HepG2 (cell line): ENCODE measurements at regions not wholly inside any gene's neighbourhood (a gene's known extent, or its start where the extent isn't known, plus 50 kb on each side); places are given as distances from the start of the nearest gene placed in this dataset.

Source experiments
- ATAC-seq: fragments of 200-7000 bp; cut with Tn5 transposase; 3 replicates; pipeline ENCODE4 v1.9.1; 2020; ENCODE audit warnings: mild to moderate bottlenecking, moderate library complexity
- BruUV-seq: library from RNA; stranded (reverse); fragments of 400-500 nt; replicated peaks from 2 replicates; lab custom pipeline; 2021; lab: Mats Ljungman, UMichigan
- CTCF ChIA-PET: fragments of 300-600 bp; formaldehyde crosslinking; extraction: SDS; loops from one replicate; lab custom pipeline; 2021; ENCODE audit warnings: low total read pairs, inconsistent platforms, low intra/inter-chr PET ratio; lab: Yijun Ruan, JAX
- POLR2A ChIA-PET: fragments of 350-600 bp; sonication (Branson Sonifier 250); formaldehyde crosslinking; loops from one replicate; lab custom pipeline; 2020; ENCODE audit warnings: antibody characterized with exemption, inconsistent platforms; lab: Yijun Ruan, JAX
- DNase-seq: peaks from one replicate; pipeline ENCODE4 v3.0.0-alpha.2; 2015; ENCODE audit warnings: low spot score
- FAIRE-seq: peaks from 3 replicates; lab custom pipeline; 2011; peaks lifted over from hg19 to GRCh38; lab: Jason Lieb, UNC
- H2AFZ ChIP-seq: one replicate; pipeline ENCODE4 v1.6.1; 2011; ENCODE audit warnings: low read length, inconsistent platforms
- H3K27ac ChIP-seq: fragments of 300-600 bp; 3 replicates; pipeline ENCODE4 v1.8.0; 2011; ENCODE audit warnings: mixed run types, mild to moderate bottlenecking, mixed read lengths, low read length, inconsistent platforms; ENCODE audit not compliant: insufficient read depth; ENCODE audit errors: extremely low read length
- H3K27me3 ChIP-seq, 2 experiments: fragments of 200-600 bp in 1 of 2; 2 replicates in 1 of 2; 3 replicates in 1 of 2; pipeline versions ENCODE4 v1.6.0 to v1.8.0; 2011; ENCODE audit warnings: low read length in 2 of 2, mild to moderate bottlenecking in 2 of 2, moderate library complexity in 2 of 2, inconsistent platforms in 1 of 2; ENCODE audit not compliant: insufficient read depth in 2 of 2, control insufficient read depth in 1 of 2
- H3K36me3 ChIP-seq, 2 experiments: fragments of 200-600 bp in 1 of 2; replicated peaks in 1 of 2; 2 replicates in 1 of 2; 3 replicates in 1 of 2; pipeline versions ENCODE4 v1.5.1 to v1.8.0; 2011; ENCODE audit warnings: low read length in 2 of 2, inconsistent platforms in 1 of 2; ENCODE audit not compliant: insufficient read depth in 2 of 2, control insufficient read depth in 1 of 2
- H3K4me1 ChIP-seq: 2 replicates; pipeline ENCODE4 v1.5.1; 2012; ENCODE audit warnings: low read length, inconsistent platforms; ENCODE audit not compliant: insufficient read depth
- H3K4me2 ChIP-seq: 2 replicates; pipeline ENCODE4 v1.6.0; 2011; ENCODE audit warnings: low read depth, low read length, inconsistent platforms
- H3K4me3 ChIP-seq, 3 experiments: fragments of 200-600 bp in 1 of 3; sonication (generic), shearing (Covaris generic) in 1 of 3; replicated peaks in 1 of 3; 2 replicates each; pipeline ENCODE4 v1.5.1; 2011 to 2016; ENCODE audit warnings: low read length in 3 of 3, inconsistent platforms in 2 of 3, low read depth in 2 of 3, mild to moderate bottlenecking in 2 of 3, control low read depth in 1 of 3, mixed read lengths in 1 of 3; ENCODE audit not compliant: insufficient read depth in 1 of 3
- H3K79me2 ChIP-seq: one replicate; pipeline ENCODE4 v1.6.1; 2011; ENCODE audit warnings: low read length, inconsistent platforms; ENCODE audit not compliant: insufficient read depth
- H3K9ac ChIP-seq: 2 replicates; pipeline ENCODE4 v1.6.0; 2011; ENCODE audit warnings: mild to moderate bottlenecking, low read depth, low read length, inconsistent platforms; ENCODE audit not compliant: insufficient read depth
- H3K9me3 ChIP-seq: 2 replicates; pipeline ENCODE4 v1.5.1; 2012; ENCODE audit warnings: mild to moderate bottlenecking, low read length
- H4K20me1 ChIP-seq: 2 replicates; pipeline ENCODE4 v1.6.0; 2011; ENCODE audit warnings: inconsistent platforms, mild to moderate bottlenecking, low read length, moderate library complexity; ENCODE audit not compliant: insufficient read depth
- AHR ChIP-seq: IDR thresholded peaks from 2 replicates; pipeline ENCODE4 v1.6.1; 2018; ENCODE audit warnings: missing genetic modification reagents, missing compliant biosample characterization
- CC2D1A ChIP-seq: sonication (generic); formaldehyde crosslinking; IDR thresholded peaks from 2 replicates; pipeline ENCODE4 v1.8.1; 2023; ENCODE audit warnings: mild to moderate bottlenecking, missing genetic modification reagents
- HNRNPK ChIP-seq: fragments of 200-400 bp; formaldehyde crosslinking; IDR thresholded peaks from 2 replicates; pipeline ENCODE4 v1.6.1; 2018; ENCODE audit warnings: low read length, low read depth, moderate library complexity, mild to moderate bottlenecking; ENCODE audit not compliant: poor library complexity, severe bottlenecking
- HOXA7 ChIP-seq: sonication (generic); formaldehyde crosslinking; IDR thresholded peaks from 2 replicates; pipeline ENCODE4 v1.8.1; 2022; ENCODE audit warnings: mild to moderate bottlenecking, missing genetic modification reagents, moderate library complexity
- NFIB ChIP-seq: sonication (generic); formaldehyde crosslinking; IDR thresholded peaks from 2 replicates; pipeline ENCODE4 v1.9.0; 2021; ENCODE audit warnings: missing genetic modification reagents, mild to moderate bottlenecking, borderline replicate concordance
- NFKB2 ChIP-seq: sonication (generic); formaldehyde crosslinking; IDR thresholded peaks from 2 replicates; pipeline ENCODE4 v1.4.0; 2020; ENCODE audit warnings: missing genetic modification reagents, borderline replicate concordance
- ZNF576 ChIP-seq: sonication (generic); formaldehyde crosslinking; IDR thresholded peaks from 2 replicates; pipeline ENCODE4 v1.4.0; 2020; ENCODE audit warnings: mild to moderate bottlenecking, missing genetic modification reagents
- WGBS: methylation state at CpG from one replicate; pipeline ENCODE4 v1.1.6; 2017; ENCODE audit warnings: low lambda C conversion rate; 5-methylcytosine and 5-hydroxymethylcytosine counted together
- in situ Hi-C: cut with HindIII; loops from 2 replicates; pipeline ENCODE4 v1.10.0; 2017; ENCODE audit warnings: low pct_unique_long_range_greater_than_20kb; ENCODE audit not compliant: extremely low pct_ligation_motif_present
- intact Hi-C: fragments of 100-400 bp; cut with micrococcal nuclease; formaldehyde crosslinking; loops from one replicate; pipeline ENCODE4 v1.10.0; 2022; ENCODE audit not compliant: unreplicated experiment

- no peak overlapping the region for H3K27ac ChIP-seq
- H2AFZ ChIP-seq: no peak overlapping the region
- CTCF ChIA-PET: no interaction called here
- H3K4me3 ChIP-seq: no peak overlapping the region
- peak; percentile 66 for TF ChIP-seq HNRNPK
- TF ChIP-seq NFIB: no peak
- no peak for TF ChIP-seq HOXA7
- TF ChIP-seq ZNF576: no peak
- TF ChIP-seq CC2D1A (CRISPR knock-in tag): no peak
- TF ChIP-seq AHR (CRISPR knock-in tag): no peak
- TF ChIP-seq, all 625 proteins: peak for 1
- H3K4me1 ChIP-seq: no peaks in the 10 kb centered on the region
- no peak overlapping the region for H3K9ac ChIP-seq
- H3K4me2 ChIP-seq: no peak overlapping the region
- intact Hi-C loops (no loop called here), in situ Hi-C loops (no loop called here)
- WGBS: 23% methylated on average over 9 of the region's 13 CpGs
- no peaks in the 10 kb centered on the region for H3K27me3 ChIP-seq
- ATAC-seq (no peak), FAIRE-seq (no peak), DNase-seq (no peak)
- BruUV-seq: no TSS peak
- no peaks in the 10 kb centered on the region for H4K20me1 ChIP-seq
- POLR2A ChIA-PET: no interaction called here
- H3K9me3 ChIP-seq: no peaks in the 10 kb centered on the region
- H3K79me2 ChIP-seq: no peaks in the 10 kb centered on the region
- no peaks in the 10 kb centered on the region for H3K36me3 ChIP-seq
These were observed 133.1 kb upstream of the LRRN1 start for GRCh38 chr3:3665961-3666640.

- H3K27ac ChIP-seq: no peak overlapping the region
- in situ Hi-C loops: no loop called here
These were observed 133.7 kb upstream of the LRRN1 start for GRCh38 chr3:3665546-3665945.

More at GRCh38 chr3:3665546-3665945, 133.7 kb upstream of the LRRN1 start:
- intact Hi-C loops: no loop called here
- ChIA-PET CTCF (no interaction called here), POLR2A (no interaction called here)
- DNase-seq (no peak), FAIRE-seq (no peak), ATAC-seq (no peak)
- no peaks in the 10 kb centered on the region for H3K4me1 ChIP-seq
- no peaks in the 10 kb centered on the region for H3K9me3 ChIP-seq
- no peak for TF ChIP-seq NFKB2 (CRISPR knock-in tag)
- H3K36me3 ChIP-seq: no peaks in the 10 kb centered on the region
- H3K4me3 ChIP-seq: no peak overlapping the region
- no peak overlapping the region for H3K4me2 ChIP-seq
- no peak overlapping the region for H3K9ac ChIP-seq
- 0% methylated on average over 2 of the region's 2 CpGs for WGBS
- no peaks in the 10 kb centered on the region for H4K20me1 ChIP-seq
- H2AFZ ChIP-seq: no peak overlapping the region
- H3K27me3 ChIP-seq: no peaks in the 10 kb centered on the region
- no TSS peak for BruUV-seq
- no peaks in the 10 kb centered on the region for H3K79me2 ChIP-seq
